ENCODE measurements at regions not wholly inside any gene's neighbourhood (a gene's known extent, or its start where the extent isn't known, plus 50 kb on each side); places are given as distances from the start of the nearest gene placed in this dataset.

DNA sequence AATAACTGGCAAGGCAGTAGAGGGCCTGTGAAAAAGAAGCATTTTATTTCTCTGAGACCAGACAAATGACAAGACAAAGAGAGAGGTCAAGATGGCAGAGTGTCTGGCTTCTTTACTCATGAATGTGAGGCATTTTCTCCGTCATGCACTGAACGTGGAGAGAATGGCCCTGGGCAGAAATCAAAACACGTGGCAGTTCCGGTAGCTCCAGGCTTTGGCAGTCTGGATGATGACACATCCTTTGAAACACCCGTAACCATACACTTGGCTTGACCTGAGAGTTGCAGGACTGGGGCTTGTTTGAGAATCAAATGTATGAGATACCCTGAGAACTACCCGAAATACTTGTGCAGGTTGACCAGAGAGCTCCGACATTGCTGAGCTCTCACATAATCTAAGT lies 537.6 kb downstream of the ACTR3B start:
- Histone ChIP-seq H3K27me3 (no peaks in the 10 kb centered on the region), H3K9me3 (no peaks in the 10 kb centered on the region), H3K4me1 (ENCODE audit: control insufficient read depth in 1 of 2, insufficient read depth in 1 of 2, low read depth in 1 of 2, low read length in 1 of 2) (no peaks in the 10 kb centered on the region), H3K27ac (no peak overlapping the region), H3K36me3 (no peaks in the 10 kb centered on the region), H3K4me3 (ENCODE audit: low read depth in 1 of 2, low read length in 1 of 2) (no peak overlapping the region)
- TF ChIP-seq, protein P1, sequence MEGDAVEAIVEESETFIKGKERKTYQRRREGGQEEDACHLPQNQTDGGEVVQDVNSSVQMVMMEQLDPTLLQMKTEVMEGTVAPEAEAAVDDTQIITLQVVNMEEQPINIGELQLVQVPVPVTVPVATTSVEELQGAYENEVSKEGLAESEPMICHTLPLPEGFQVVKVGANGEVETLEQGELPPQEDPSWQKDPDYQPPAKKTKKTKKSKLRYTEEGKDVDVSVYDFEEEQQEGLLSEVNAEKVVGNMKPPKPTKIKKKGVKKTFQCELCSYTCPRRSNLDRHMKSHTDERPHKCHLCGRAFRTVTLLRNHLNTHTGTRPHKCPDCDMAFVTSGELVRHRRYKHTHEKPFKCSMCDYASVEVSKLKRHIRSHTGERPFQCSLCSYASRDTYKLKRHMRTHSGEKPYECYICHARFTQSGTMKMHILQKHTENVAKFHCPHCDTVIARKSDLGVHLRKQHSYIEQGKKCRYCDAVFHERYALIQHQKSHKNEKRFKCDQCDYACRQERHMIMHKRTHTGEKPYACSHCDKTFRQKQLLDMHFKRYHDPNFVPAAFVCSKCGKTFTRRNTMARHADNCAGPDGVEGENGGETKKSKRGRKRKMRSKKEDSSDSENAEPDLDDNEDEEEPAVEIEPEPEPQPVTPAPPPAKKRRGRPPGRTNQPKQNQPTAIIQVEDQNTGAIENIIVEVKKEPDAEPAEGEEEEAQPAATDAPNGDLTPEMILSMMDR (IDR thresholded peaks at IDR 0.05) = no peak

DNA sequence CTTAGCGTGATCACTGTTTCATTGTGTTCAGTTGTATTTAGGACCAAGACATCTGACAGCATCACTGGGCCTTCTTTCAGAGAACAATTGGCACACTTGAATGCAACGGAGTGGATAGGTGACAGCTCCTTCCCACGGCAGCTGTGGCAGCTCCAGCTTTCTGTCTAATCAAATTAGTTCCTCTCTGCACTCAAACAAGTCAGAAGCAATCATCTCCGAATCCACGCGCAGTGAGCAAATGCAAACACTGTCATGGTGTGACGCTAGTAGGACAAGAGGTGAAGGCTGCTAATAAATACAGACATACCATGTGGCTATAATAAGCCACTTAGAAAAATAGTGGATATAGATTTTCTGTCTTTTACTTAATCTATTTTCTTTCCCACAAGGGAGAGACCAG lies 542.4 kb downstream of the ACTR3B start:
- H3K9me3 ChIP-seq = no peaks in the 10 kb centered on the region
- H3K36me3 ChIP-seq = no peaks in the 10 kb centered on the region
- H3K4me1 ChIP-seq (ENCODE audit: control insufficient read depth in 1 of 2, insufficient read depth in 1 of 2, low read depth in 1 of 2, low read length in 1 of 2) = no peaks in the 10 kb centered on the region
- TF ChIP-seq, protein P1 (IDR thresholded peaks at IDR 0.05) = no peak
- H3K27ac ChIP-seq = no peak overlapping the region
- no peak overlapping the region for H3K4me3 ChIP-seq (ENCODE audit: low read depth in 1 of 2, low read length in 1 of 2)
- no peaks in the 10 kb centered on the region for H3K27me3 ChIP-seq

DNA sequence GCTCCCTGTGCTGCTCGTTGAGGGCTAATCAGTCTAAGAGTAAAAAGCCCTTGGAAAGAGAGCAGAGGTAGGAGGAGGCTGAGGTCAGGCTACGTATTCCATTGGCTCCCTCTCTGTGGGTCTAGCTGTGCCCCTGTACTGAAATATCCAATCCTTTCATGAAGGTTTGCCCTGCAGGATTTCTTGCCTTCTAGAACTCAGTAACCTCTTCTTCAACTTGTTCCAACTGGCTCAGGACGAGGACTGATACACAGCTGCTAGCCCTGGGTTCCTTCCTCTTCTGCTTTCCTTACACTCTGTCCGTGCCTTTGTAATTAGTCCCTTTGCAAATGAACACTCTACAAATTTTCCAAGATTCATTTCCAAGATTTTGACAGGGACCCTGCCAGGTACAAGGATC lies 560.5 kb downstream of the ACTR3B start:
- no peak overlapping the region for H3K27ac ChIP-seq
- H3K36me3 ChIP-seq = no peaks in the 10 kb centered on the region
- no peaks in the 10 kb centered on the region for H3K4me1 ChIP-seq (ENCODE audit: control insufficient read depth in 1 of 2, insufficient read depth in 1 of 2, low read depth in 1 of 2, low read length in 1 of 2)
- no peak overlapping the region for H3K4me3 ChIP-seq (ENCODE audit: low read depth in 1 of 2, low read length in 1 of 2)
- TF ChIP-seq, protein P1 (IDR thresholded peaks at IDR 0.05) = no peak
- no peaks in the 10 kb centered on the region for H3K9me3 ChIP-seq
- H3K27me3 ChIP-seq = no peaks in the 10 kb centered on the region

DNA sequence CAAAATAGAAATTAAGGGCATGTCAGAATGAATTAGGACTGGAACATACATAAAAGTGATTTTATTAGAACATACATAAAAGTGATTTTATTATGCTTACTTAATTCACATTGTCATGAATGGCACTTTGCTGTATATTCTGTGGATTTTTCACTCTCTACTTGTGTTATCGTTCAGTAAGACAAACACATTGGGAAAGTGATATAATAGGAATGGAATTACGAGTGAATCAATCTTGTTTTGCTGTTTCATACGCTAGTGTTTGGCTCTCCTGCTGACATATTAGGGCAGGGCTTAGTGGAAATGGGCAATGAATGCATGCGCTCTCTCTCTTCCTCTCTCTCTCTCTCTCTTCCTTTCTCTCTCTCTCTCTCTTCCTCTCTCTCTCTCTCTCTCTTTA lies 561.1 kb downstream of the ACTR3B start:
- Histone ChIP-seq H3K36me3 (no peaks in the 10 kb centered on the region), H3K9me3 (no peaks in the 10 kb centered on the region), H3K27me3 (no peaks in the 10 kb centered on the region), H3K4me3 (ENCODE audit: low read depth in 1 of 2, low read length in 1 of 2) (no peak overlapping the region), H3K27ac (no peak overlapping the region), H3K4me1 (ENCODE audit: control insufficient read depth in 1 of 2, insufficient read depth in 1 of 2, low read depth in 1 of 2, low read length in 1 of 2) (no peaks in the 10 kb centered on the region)
- TF ChIP-seq, protein P1 (IDR thresholded peaks at IDR 0.05) = no peak

DNA sequence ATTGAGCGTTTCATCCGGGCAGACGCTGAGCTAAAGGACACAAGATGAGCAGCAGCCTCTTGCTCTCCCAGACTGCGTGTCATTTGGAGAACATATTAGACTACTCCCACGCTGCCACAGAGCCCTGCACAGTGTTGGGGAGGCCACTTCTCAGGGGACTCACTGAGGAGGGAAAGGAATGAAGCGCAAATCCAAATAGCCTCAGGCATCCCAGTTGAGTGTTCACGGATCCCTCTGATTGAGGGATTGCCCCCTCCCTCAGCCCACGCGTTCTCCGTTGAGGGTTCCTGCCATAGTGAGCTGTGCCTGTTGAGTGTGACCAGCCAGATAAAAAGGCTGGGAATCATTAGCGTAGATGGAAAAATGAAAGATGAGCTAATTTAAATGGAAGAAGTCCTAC lies 563.4 kb downstream of the ACTR3B start:
- TF ChIP-seq, protein P1 (IDR thresholded peaks at IDR 0.05) = no peak
- Histone ChIP-seq H3K36me3 (no peaks in the 10 kb centered on the region), H3K4me1 (ENCODE audit: control insufficient read depth in 1 of 2, insufficient read depth in 1 of 2, low read depth in 1 of 2, low read length in 1 of 2) (no peaks in the 10 kb centered on the region), H3K27me3 (no peaks in the 10 kb centered on the region), H3K27ac (no peak overlapping the region), H3K9me3 (no peaks in the 10 kb centered on the region), H3K4me3 (ENCODE audit: low read depth in 1 of 2, low read length in 1 of 2) (no peak overlapping the region)

DNA sequence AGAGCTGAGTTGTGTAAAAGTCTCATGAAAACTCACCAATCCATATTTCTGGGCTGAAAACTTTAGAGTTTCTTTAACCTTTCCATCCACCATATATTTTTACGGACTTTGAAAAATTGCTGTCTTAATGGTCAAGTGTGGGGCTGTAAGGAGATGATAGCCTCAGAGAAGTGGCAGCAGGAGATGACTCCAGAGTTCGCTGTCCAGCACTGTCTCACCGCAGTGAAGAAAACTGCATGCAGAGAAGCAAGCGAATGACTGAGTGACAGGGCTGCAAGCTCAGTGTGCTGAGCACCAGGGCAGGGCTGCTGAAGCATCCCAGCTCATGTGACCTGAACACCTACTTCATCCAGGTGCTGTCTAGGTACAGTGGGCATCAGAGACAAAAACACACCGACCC lies 564.5 kb downstream of the ACTR3B start:
- H3K4me3 ChIP-seq (ENCODE audit: low read depth in 1 of 2, low read length in 1 of 2) = no peak overlapping the region
- TF ChIP-seq, protein P1 (IDR thresholded peaks at IDR 0.05) = no peak
- no peak overlapping the region for H3K27ac ChIP-seq
- H3K36me3 ChIP-seq = no peaks in the 10 kb centered on the region
- no peaks in the 10 kb centered on the region for H3K4me1 ChIP-seq (ENCODE audit: control insufficient read depth in 1 of 2, insufficient read depth in 1 of 2, low read depth in 1 of 2, low read length in 1 of 2)
- H3K9me3 ChIP-seq = no peaks in the 10 kb centered on the region
- no peaks in the 10 kb centered on the region for H3K27me3 ChIP-seq

Measured in neutrophil (primary cell).